HCT116 (cell line): ENCODE measurements at regions not wholly inside any gene's neighbourhood (a gene's known extent, or its start where the extent isn't known, plus 50 kb on each side); places are given as distances from the start of the nearest gene placed in this dataset.
"Not testable (repeated sequence)": the region's sequence is repeated elsewhere in the genome, so short reads cannot be mapped to it uniquely, and the experiment has no call there.

Experiments used
- ATF3 ChIP-seq: IDR thresholded peaks from 2 replicates; pipeline ENCODE4 v1.6.1; 2012
- CEBPB ChIP-seq: IDR thresholded peaks from 2 replicates; pipeline ENCODE4 v1.6.1; 2012; ENCODE audit warnings: low read depth
- CTCF ChIP-seq, 3 experiments: fragments of 200-600 bp in 1 of 3; sonication (generic) in 1 of 3; IDR thresholded peaks in 2 of 3; conservative IDR thresholded peaks in 1 of 3; 2 replicates each; pipeline ENCODE4 v1.5.1; 2012 to 2017; ENCODE audit warnings: low read depth in 2 of 3, low read length in 2 of 3, antibody characterized with exemption in 1 of 3, borderline replicate concordance in 1 of 3, control low read depth in 1 of 3, mild to moderate bottlenecking in 1 of 3, mixed read lengths in 1 of 3, mixed run types in 1 of 3, moderate library complexity in 1 of 3; ENCODE audit not compliant: insufficient read depth in 1 of 3
- ELF1 ChIP-seq: IDR thresholded peaks from 2 replicates; pipeline ENCODE4 v1.6.1; 2012; ENCODE audit warnings: low read depth, borderline replicate concordance
- EZH2 ChIP-seq: fragments of 200-600 bp; sonication (generic); IDR thresholded peaks from 2 replicates; pipeline ENCODE4 v1.6.1; 2017; ENCODE audit warnings: antibody characterized with exemption, mixed run types
- EZH2phosphoT487 ChIP-seq: fragments of 200-600 bp; IDR thresholded peaks from 2 replicates; pipeline ENCODE4 v1.6.1; 2018; ENCODE audit warnings: antibody characterized with exemption, borderline replicate concordance
- JUND ChIP-seq: IDR thresholded peaks from 2 replicates; pipeline ENCODE4 v1.6.1; 2012
- POLR2A ChIP-seq: IDR thresholded peaks from 2 replicates; pipeline ENCODE4 v1.7.0; 2011; ENCODE audit warnings: borderline replicate concordance; ENCODE audit not compliant: insufficient read depth, insufficient read length; ENCODE audit errors: extremely low read depth
- SIN3A ChIP-seq: IDR thresholded peaks from 2 replicates; pipeline ENCODE4 v1.6.1; 2012; ENCODE audit warnings: low read depth
- SRF ChIP-seq: IDR thresholded peaks from 2 replicates; pipeline ENCODE4 v1.6.1; 2012; ENCODE audit warnings: low read depth
- YY1 ChIP-seq: IDR thresholded peaks from 2 replicates; pipeline ENCODE4 v1.6.1; 2011; ENCODE audit warnings: low read length, low read depth, moderate library complexity, mild to moderate bottlenecking; ENCODE audit not compliant: insufficient replicate concordance; ENCODE audit errors: extremely low read depth
- ZNF274 ChIP-seq: fragments of 200-500 bp; sonication (Bioruptor generic); IDR thresholded peaks from 2 replicates; pipeline ENCODE4 v1.6.1; 2014; ENCODE audit warnings: mild to moderate bottlenecking, low read depth, low read length, inconsistent platforms
- TF ChIP-seq, protein P1 (sequence below): IDR thresholded peaks from 2 replicates; pipeline ENCODE4 v1.6.1; 2012
- TF ChIP-seq, protein P2 (sequence below): IDR thresholded peaks from 2 replicates; pipeline ENCODE4 v1.6.1; 2012; ENCODE audit warnings: low read depth

GRCh38 chr6:141869509-141869908 lies 263.2 kb upstream of the GJE1 start:
- TF ChIP-seq ZNF274; CEBPB; CTCF (IDR thresholded peaks at IDR 0.05 in 2 of 3, conservative IDR thresholded peaks at IDR 0.05 in 1 of 3; ENCODE audit: borderline replicate concordance in 1 of 3, insufficient read depth in 1 of 3, low read depth in 2 of 3, low read length in 2 of 3); SIN3A; POLR2A; EZH2phosphoT487; JUND; SRF; YY1; EZH2; ATF3; ELF1: not testable (repeated sequence)
- TF ChIP-seq, protein P1, sequence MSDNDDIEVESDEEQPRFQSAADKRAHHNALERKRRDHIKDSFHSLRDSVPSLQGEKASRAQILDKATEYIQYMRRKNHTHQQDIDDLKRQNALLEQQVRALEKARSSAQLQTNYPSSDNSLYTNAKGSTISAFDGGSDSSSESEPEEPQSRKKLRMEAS, result not testable (repeated sequence)
- TF ChIP-seq, protein P2, sequence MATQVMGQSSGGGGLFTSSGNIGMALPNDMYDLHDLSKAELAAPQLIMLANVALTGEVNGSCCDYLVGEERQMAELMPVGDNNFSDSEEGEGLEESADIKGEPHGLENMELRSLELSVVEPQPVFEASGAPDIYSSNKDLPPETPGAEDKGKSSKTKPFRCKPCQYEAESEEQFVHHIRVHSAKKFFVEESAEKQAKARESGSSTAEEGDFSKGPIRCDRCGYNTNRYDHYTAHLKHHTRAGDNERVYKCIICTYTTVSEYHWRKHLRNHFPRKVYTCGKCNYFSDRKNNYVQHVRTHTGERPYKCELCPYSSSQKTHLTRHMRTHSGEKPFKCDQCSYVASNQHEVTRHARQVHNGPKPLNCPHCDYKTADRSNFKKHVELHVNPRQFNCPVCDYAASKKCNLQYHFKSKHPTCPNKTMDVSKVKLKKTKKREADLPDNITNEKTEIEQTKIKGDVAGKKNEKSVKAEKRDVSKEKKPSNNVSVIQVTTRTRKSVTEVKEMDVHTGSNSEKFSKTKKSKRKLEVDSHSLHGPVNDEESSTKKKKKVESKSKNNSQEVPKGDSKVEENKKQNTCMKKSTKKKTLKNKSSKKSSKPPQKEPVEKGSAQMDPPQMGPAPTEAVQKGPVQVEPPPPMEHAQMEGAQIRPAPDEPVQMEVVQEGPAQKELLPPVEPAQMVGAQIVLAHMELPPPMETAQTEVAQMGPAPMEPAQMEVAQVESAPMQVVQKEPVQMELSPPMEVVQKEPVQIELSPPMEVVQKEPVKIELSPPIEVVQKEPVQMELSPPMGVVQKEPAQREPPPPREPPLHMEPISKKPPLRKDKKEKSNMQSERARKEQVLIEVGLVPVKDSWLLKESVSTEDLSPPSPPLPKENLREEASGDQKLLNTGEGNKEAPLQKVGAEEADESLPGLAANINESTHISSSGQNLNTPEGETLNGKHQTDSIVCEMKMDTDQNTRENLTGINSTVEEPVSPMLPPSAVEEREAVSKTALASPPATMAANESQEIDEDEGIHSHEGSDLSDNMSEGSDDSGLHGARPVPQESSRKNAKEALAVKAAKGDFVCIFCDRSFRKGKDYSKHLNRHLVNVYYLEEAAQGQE, result not testable (repeated sequence)
